ENCODE measurements at regions not wholly inside any gene's neighbourhood (a gene's known extent, or its start where the extent isn't known, plus 50 kb on each side); places are given as distances from the start of the nearest gene placed in this dataset.

DNA sequence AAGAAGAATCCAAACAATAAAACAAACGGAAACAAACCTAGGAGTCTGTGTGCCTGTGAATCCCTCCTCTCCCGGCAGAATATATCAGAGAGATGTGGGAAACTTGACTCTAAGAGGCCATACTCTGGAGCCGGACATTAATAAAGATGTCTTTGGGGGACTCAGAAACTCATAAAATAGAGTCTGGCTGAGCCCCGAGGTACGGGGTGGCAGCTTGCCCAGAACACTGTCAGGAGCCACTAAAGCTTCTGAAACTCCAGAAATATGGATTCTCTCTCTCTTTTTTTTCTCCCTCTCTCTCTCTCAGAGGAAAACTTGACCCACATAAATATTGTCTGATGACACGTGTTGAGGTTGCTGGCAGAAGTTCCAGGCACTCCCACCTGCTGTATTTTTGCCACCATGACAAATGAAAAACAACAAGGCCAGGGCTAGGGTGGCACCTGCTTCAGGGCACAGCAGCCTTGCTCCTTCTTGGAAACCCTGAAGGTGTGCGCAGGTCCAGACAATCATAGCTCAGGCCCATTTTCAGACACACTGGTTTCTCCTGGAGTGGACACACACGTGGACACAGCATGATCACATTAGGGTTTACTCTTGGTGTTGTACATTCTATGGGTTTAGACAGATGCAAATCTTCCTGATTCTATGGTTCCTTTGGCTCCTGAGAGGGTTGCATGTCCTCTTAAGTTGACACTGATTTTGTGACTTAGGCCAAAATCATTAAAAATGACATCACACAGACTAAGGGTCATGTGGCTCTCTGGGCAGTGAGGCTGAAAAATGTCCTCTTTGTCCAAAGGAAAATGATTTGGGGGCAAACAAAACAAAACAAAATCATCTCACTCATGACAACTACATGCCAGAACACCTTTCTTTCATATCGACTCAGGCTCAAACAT lies 282.6 kb upstream of the IRX3 start:
- 95% methylated on average over 9 of the region's 9 CpGs for WGBS, 2 experiments
- no peaks in the 10 kb centered on the region for H3K36me3 ChIP-seq (ENCODE audit: control insufficient read depth, insufficient read depth, low read length)
- H3K4me1 ChIP-seq (ENCODE audit: control insufficient read depth, insufficient read depth, low read length) = no peaks in the 10 kb centered on the region
- no peak overlapping the region for H3K4me3 ChIP-seq (ENCODE audit: insufficient read depth, low read depth, low read length)
- H3K9me3 ChIP-seq (ENCODE audit: control insufficient read depth, low read length) = no peaks in the 10 kb centered on the region
- H3K27ac ChIP-seq (ENCODE audit: insufficient read depth, low read depth, low read length, poor library complexity, severe bottlenecking) = no peak overlapping the region
- H3K27me3 ChIP-seq (ENCODE audit: control insufficient read depth, insufficient read depth, low read length, poor library complexity, severe bottlenecking) = no peaks in the 10 kb centered on the region

DNA sequence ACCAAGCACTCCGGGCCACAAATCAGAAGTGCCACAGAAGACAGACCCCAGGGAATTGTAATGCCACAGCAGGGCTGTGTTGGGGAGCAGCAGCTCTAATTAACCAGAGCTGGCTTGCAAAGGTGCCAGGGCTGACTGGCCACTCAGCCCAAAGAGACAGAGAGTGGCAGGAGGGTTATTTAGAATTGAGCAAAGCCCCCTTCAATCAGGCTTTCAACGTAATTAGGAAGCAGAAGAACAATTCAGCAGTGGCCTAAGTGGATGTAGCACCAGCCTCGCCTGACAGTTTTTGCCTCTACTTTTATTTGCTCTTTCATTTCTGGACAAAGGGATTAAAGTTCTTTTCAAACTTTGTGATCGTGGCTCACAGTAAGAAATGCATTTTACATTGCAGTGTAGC lies 278.3 kb upstream of the IRX3 start:
- WGBS, 2 experiments = 56 to 66% methylated on average over 4 of the region's 4 CpGs
- Histone ChIP-seq H3K4me1 (ENCODE audit: control insufficient read depth, insufficient read depth, low read length) (no peaks in the 10 kb centered on the region), H3K4me3 (ENCODE audit: insufficient read depth, low read depth, low read length) (no peak overlapping the region), H3K36me3 (ENCODE audit: control insufficient read depth, insufficient read depth, low read length) (no peaks in the 10 kb centered on the region), H3K27me3 (ENCODE audit: control insufficient read depth, insufficient read depth, low read length, poor library complexity, severe bottlenecking) (no peaks in the 10 kb centered on the region), H3K9me3 (ENCODE audit: control insufficient read depth, low read length) (no peaks in the 10 kb centered on the region), H3K27ac (ENCODE audit: insufficient read depth, low read depth, low read length, poor library complexity, severe bottlenecking) (no peak overlapping the region)

DNA sequence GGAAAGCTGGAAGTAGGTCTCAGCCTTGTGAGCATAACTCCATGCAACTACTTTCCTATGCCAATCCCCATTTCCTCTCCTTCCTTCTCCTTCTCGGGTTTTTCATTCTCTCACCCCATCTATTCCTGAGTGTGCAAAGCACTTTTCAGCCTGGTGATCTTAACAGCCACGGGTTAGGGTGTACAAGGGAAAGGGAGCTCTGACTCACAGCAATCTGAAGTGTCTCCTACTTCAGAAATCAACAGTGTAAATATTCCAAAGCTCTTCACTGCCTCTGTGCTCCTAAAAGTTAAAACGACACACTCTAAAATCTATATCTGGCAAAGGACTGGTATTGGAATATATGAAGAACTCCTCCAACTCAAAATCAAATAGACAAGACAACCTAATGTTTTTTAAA lies 268.0 kb upstream of the IRX3 start:
- WGBS, 2 experiments = 86 to 88% methylated on average over 2 of the region's 3 CpGs
- Histone ChIP-seq H3K4me3 (ENCODE audit: insufficient read depth, low read depth, low read length) (no peak overlapping the region), H3K9me3 (ENCODE audit: control insufficient read depth, low read length) (no peaks in the 10 kb centered on the region), H3K27me3 (ENCODE audit: control insufficient read depth, insufficient read depth, low read length, poor library complexity, severe bottlenecking) (no peaks in the 10 kb centered on the region), H3K36me3 (ENCODE audit: control insufficient read depth, insufficient read depth, low read length) (no peaks in the 10 kb centered on the region), H3K27ac (ENCODE audit: insufficient read depth, low read depth, low read length, poor library complexity, severe bottlenecking) (no peak overlapping the region), H3K4me1 (ENCODE audit: control insufficient read depth, insufficient read depth, low read length) (no peaks in the 10 kb centered on the region)

GRCh38 chr16:54548281-54548680 lies 261.7 kb upstream of the IRX3 start:
- no peaks in the 10 kb centered on the region for H3K36me3 ChIP-seq (ENCODE audit: control insufficient read depth, insufficient read depth, low read length)
- H3K27ac ChIP-seq (ENCODE audit: insufficient read depth, low read depth, low read length, poor library complexity, severe bottlenecking) = no peak overlapping the region
- no peak overlapping the region for H3K4me3 ChIP-seq (ENCODE audit: insufficient read depth, low read depth, low read length)
- WGBS, 2 experiments = 95 to 97% methylated on average over 5 to 7 of the region's 7 CpGs
- H3K27me3 ChIP-seq (ENCODE audit: control insufficient read depth, insufficient read depth, low read length, poor library complexity, severe bottlenecking) = no peaks in the 10 kb centered on the region
- H3K9me3 ChIP-seq (ENCODE audit: control insufficient read depth, low read length) = no peaks in the 10 kb centered on the region
- peaks cover 8% of the 10 kb centered on the region for H3K4me1 ChIP-seq (ENCODE audit: control insufficient read depth, insufficient read depth, low read length)

- Histone ChIP-seq H3K4me3 (ENCODE audit: insufficient read depth, low read depth, low read length) (no peak overlapping the region), H3K4me1 (ENCODE audit: control insufficient read depth, insufficient read depth, low read length) (peaks cover 8% of the 10 kb centered on the region), H3K27me3 (ENCODE audit: control insufficient read depth, insufficient read depth, low read length, poor library complexity, severe bottlenecking) (no peaks in the 10 kb centered on the region), H3K27ac (ENCODE audit: insufficient read depth, low read depth, low read length, poor library complexity, severe bottlenecking) (no peak overlapping the region), H3K36me3 (ENCODE audit: control insufficient read depth, insufficient read depth, low read length) (no peaks in the 10 kb centered on the region), H3K9me3 (ENCODE audit: control insufficient read depth, low read length) (no peaks in the 10 kb centered on the region)
- WGBS, 2 experiments = 68 to 73% methylated on average over 4 of the region's 4 CpGs
Measured at GRCh38 chr16:54547052-54547451, 260.5 kb upstream of the IRX3 start.

DNA sequence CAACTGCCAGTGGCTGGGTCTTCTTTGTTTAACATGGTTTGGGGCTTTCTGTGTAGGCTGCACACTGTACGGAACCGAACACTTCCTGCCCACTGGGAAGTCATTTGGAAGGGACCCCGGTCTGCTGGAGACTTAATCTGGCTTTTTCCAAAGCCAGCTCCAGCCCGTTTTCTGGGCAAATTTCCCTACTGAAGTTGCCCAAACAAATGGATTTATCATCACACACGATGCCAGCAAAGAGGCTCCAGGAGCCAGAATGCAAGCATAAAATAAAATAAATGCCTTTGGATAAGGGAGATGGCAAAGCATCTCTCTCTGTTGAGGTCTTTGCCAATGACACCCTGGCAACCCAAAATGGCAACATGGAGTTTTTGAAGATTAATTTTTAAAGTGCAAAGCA lies 259.9 kb upstream of the IRX3 start:
- Histone ChIP-seq H3K9me3 (ENCODE audit: control insufficient read depth, low read length) (no peaks in the 10 kb centered on the region), H3K4me3 (ENCODE audit: insufficient read depth, low read depth, low read length) (no peak overlapping the region), H3K27ac (ENCODE audit: insufficient read depth, low read depth, low read length, poor library complexity, severe bottlenecking) (no peak overlapping the region), H3K27me3 (ENCODE audit: control insufficient read depth, insufficient read depth, low read length, poor library complexity, severe bottlenecking) (no peaks in the 10 kb centered on the region), H3K36me3 (ENCODE audit: control insufficient read depth, insufficient read depth, low read length) (no peaks in the 10 kb centered on the region), H3K4me1 (ENCODE audit: control insufficient read depth, insufficient read depth, low read length) (peaks cover 8% of the 10 kb centered on the region)
- WGBS, 2 experiments = 87 to 90% methylated on average over 5 of the region's 5 CpGs

- H3K9me3 ChIP-seq (ENCODE audit: control insufficient read depth, low read length) = no peaks in the 10 kb centered on the region
- H3K4me3 ChIP-seq (ENCODE audit: insufficient read depth, low read depth, low read length) = no peak overlapping the region
- H3K27ac ChIP-seq (ENCODE audit: insufficient read depth, low read depth, low read length, poor library complexity, severe bottlenecking) = no peak overlapping the region
- H3K36me3 ChIP-seq (ENCODE audit: control insufficient read depth, insufficient read depth, low read length) = no peaks in the 10 kb centered on the region
- peaks cover 8% of the 10 kb centered on the region for H3K4me1 ChIP-seq (ENCODE audit: control insufficient read depth, insufficient read depth, low read length)
- WGBS, 2 experiments = 83 to 86% methylated on average over 14 of the region's 14 CpGs
- no peaks in the 10 kb centered on the region for H3K27me3 ChIP-seq (ENCODE audit: control insufficient read depth, insufficient read depth, low read length, poor library complexity, severe bottlenecking)
Measured at GRCh38 chr16:54545854-54546511, 259.4 kb upstream of the IRX3 start.

DNA sequence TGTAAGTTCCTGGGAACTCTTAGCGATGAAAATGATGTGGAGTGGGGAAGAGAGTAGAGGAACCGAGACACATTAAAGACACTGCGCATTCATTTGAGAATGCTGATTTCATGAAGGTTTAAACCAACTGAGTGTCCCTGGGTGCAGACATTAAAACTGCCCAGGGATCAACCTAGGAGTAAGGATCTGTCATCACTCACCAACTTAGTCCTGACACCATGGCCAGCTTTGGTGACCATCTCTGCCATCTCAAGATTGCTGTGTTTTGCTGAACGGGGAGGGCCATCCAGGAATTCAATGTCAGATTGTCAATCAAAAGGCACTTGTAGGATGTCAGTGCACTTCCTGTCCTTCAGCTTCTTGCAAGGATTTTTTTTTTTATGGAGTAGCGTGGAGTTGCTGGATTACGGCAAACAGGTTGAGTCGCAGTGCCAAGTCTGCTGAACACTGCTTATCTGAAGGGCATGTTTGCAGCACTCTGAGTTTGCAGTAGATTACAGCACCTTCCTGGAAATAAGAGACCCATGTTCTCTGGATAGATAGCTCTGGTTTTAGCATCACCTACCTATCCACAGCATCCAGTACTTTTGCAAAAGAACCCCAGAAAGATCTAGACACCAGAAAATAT lies 258.1 kb upstream of the IRX3 start:
- WGBS, 2 experiments = 80 to 81% methylated on average over 7 of the region's 7 CpGs
- Histone ChIP-seq H3K27me3 (ENCODE audit: control insufficient read depth, insufficient read depth, low read length, poor library complexity, severe bottlenecking) (no peaks in the 10 kb centered on the region), H3K4me1 (ENCODE audit: control insufficient read depth, insufficient read depth, low read length) (peaks cover 8% of the 10 kb centered on the region), H3K27ac (ENCODE audit: insufficient read depth, low read depth, low read length, poor library complexity, severe bottlenecking) (no peak overlapping the region), H3K9me3 (ENCODE audit: control insufficient read depth, low read length) (no peaks in the 10 kb centered on the region), H3K4me3 (ENCODE audit: insufficient read depth, low read depth, low read length) (no peak overlapping the region), H3K36me3 (ENCODE audit: control insufficient read depth, insufficient read depth, low read length) (no peaks in the 10 kb centered on the region)

DNA sequence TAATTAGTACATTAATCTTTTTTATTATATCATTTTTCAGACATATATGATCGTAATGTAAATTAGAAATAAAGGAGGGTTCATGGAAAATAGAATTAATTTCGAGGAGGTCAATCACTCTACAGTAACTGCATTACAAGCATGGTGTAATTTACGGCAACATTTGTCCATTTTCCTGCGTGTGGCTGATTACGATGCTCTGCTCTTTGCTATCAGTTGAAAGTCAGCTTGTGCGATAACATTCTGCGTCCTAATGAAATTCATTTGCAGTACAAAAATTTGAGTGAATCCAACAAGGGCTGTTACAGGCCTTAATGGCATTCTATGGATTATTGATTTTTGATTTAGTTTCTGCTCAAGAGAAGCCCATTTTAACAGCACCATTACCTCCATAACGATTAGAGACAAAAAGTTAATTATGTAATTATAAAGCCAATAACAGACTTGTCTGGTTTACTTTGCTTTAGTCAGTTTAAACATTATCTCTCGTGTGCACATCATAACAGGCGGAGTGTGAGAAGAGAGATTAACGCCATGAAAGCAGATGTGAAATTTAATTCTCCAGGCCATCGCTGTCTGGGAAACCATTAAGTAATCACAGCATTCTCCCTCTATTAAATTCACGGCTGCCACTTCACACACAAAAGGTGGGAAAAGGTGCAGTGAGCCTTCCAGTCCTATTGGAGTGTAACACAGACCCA lies 256.4 kb upstream of the IRX3 start:
- no peak overlapping the region for H3K27ac ChIP-seq (ENCODE audit: insufficient read depth, low read depth, low read length, poor library complexity, severe bottlenecking)
- 93 to 95% methylated on average over 11 to 13 of the region's 13 CpGs for WGBS, 2 experiments
- H3K4me1 ChIP-seq (ENCODE audit: control insufficient read depth, insufficient read depth, low read length) = peaks cover 8% of the 10 kb centered on the region
- no peaks in the 10 kb centered on the region for H3K36me3 ChIP-seq (ENCODE audit: control insufficient read depth, insufficient read depth, low read length)
- H3K9me3 ChIP-seq (ENCODE audit: control insufficient read depth, low read length) = no peaks in the 10 kb centered on the region
- H3K4me3 ChIP-seq (ENCODE audit: insufficient read depth, low read depth, low read length) = no peak overlapping the region
- H3K27me3 ChIP-seq (ENCODE audit: control insufficient read depth, insufficient read depth, low read length, poor library complexity, severe bottlenecking) = no peaks in the 10 kb centered on the region

Data from ectodermal cell (in vitro differentiated cells).